Peyer's patch (tissue), 4 donors: ENCODE measurements at regions not wholly inside any gene's neighbourhood (a gene's known extent, or its start where the extent isn't known, plus 50 kb on each side); places are given as distances from the start of the nearest gene placed in this dataset.

Source experiments
- CTCF ChIP-seq, 6 experiments: fragments of 450-650 bp in 4 of 6; fragments of 200-600 bp in 2 of 6; sonication (generic) in 1 of 6; IDR thresholded peaks; one replicate each; pipeline ENCODE4 v1.5.1; 2017 to 2019; ENCODE audit warnings: antibody characterized with exemption in 6 of 6, mild to moderate bottlenecking in 3 of 6, moderate library complexity in 1 of 6
- POLR2A ChIP-seq, 2 donors: fragments of 450-650 bp; IDR thresholded peaks; one replicate each; pipeline ENCODE4 v1.5.1; 2017; ENCODE audit warnings: antibody characterized with exemption in 2 of 2, mild to moderate bottlenecking in 2 of 2, moderate library complexity in 2 of 2

DNA sequence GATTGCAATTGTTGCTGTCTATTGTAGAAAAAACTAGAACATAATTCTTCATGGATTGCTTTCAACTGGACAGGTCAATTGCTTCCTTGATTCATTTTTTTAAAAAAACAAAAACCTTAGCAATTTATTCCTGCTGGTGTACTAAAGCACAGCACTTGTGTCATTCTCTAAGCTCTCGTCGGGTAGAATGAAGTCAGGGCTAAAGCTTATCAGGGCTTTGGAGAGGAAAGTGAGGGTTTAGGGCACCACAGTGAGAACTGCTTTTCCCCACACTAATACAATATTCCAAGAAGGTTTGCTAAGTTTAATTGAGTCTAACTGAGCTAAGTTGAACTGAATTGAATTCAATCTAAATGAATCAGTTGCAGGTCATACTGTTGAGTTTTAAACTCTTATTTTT is 76.4 kb upstream of the TLR3 start:
- TF ChIP-seq CTCF (IDR thresholded peaks at IDR 0.05) (no peak), POLR2A (IDR thresholded peaks at IDR 0.05) (no peak)
